Ishikawa (cell line): ENCODE measurements at regions not wholly inside any gene's neighbourhood (a gene's known extent, or its start where the extent isn't known, plus 50 kb on each side); places are given as distances from the start of the nearest gene placed in this dataset.

Experiments used
- CEBPB ChIP-seq: IDR thresholded peaks from 2 replicates; pipeline ENCODE4 v1.6.1; 2012
- CREB1 ChIP-seq: IDR thresholded peaks from 2 replicates; pipeline ENCODE4 v1.6.1; 2012; ENCODE audit warnings: low read depth
- EGR1 ChIP-seq: IDR thresholded peaks from 2 replicates; pipeline ENCODE4 v1.6.1; 2012
- EP300 ChIP-seq: IDR thresholded peaks from 2 replicates; pipeline ENCODE4 v1.6.1; 2012; ENCODE audit warnings: borderline replicate concordance
- FOXM1 ChIP-seq: IDR thresholded peaks from 2 replicates; pipeline ENCODE4 v1.6.1; 2012; ENCODE audit warnings: low read depth, borderline replicate concordance
- NFIC ChIP-seq: IDR thresholded peaks from 2 replicates; pipeline ENCODE4 v1.6.1; 2012
- RAD21 ChIP-seq: IDR thresholded peaks from 2 replicates; pipeline ENCODE4 v1.6.1; 2012; ENCODE audit warnings: low read depth
- TAF1 ChIP-seq: IDR thresholded peaks from 2 replicates; pipeline ENCODE4 v1.6.1; 2012; ENCODE audit warnings: low read depth, mild to moderate bottlenecking
- TCF12 ChIP-seq: IDR thresholded peaks from 2 replicates; pipeline ENCODE4 v1.6.1; 2012; ENCODE audit warnings: low read depth
- TEAD4 ChIP-seq: IDR thresholded peaks from 2 replicates; pipeline ENCODE4 v1.6.1; 2012
- YY1 ChIP-seq: IDR thresholded peaks from 2 replicates; pipeline ENCODE4 v1.6.1; 2012; ENCODE audit warnings: low read depth
- ZBTB7A ChIP-seq: IDR thresholded peaks from 2 replicates; pipeline ENCODE4 v1.6.1; 2012; ENCODE audit warnings: low read depth
- TF ChIP-seq, protein P1 (sequence below): IDR thresholded peaks from 2 replicates; pipeline ENCODE4 v1.6.1; 2012; ENCODE audit warnings: low read depth, mild to moderate bottlenecking
- TF ChIP-seq, protein P2 (sequence below): IDR thresholded peaks from 2 replicates; pipeline ENCODE4 v1.6.1; 2012
- TF ChIP-seq, protein P3 (sequence below): IDR thresholded peaks from 2 replicates; pipeline ENCODE4 v1.6.1; 2012

DNA sequence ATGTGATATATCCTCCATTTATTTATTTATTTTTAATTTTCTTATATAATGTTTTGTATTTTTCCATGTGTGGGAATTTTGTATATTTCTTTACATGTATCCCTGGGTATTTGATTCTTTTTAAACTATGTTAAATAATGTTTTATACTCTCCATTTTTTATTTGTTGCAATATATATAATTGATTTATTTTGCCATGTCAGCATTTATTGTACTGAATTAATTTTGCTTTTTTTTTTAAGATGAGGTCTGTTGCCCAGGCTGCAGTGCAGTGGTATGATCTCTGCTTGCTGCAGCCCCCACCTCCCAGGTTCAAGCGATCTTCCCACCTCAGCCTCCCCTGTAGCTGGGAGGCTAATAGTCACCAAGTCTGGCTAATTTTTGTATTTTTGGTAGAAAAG, 187.4 kb downstream of the CDC14C start:
- no peak for TF ChIP-seq CREB1

DNA sequence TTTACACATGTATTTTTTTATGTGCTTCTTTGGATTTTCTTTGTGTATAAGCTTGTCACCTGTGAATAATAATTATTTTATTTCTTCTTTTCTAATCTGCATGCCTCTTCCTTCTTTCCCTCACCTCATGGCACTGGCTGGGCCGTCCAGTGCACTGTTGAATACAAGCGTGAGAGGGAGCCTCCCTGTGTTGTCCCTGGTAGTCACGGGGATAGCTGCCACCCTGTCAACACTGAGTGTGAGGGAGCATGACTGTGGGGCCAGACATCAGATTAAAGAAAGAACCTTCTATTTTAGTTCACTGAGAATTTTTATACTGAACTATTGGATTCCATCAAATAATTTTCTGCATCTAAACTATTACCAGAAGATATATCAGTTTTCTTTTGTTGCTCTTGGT, 187.9 kb downstream of the CDC14C start:
- TF ChIP-seq TAF1 (no peak), YY1 (no peak), TCF12 (no peak), RAD21 (no peak), CEBPB (no peak), FOXM1 (no peak), EGR1 (no peak), TEAD4 (no peak), NFIC (no peak), ZBTB7A (no peak), EP300 (no peak), CREB1 (no peak)
- TF ChIP-seq, protein P1, sequence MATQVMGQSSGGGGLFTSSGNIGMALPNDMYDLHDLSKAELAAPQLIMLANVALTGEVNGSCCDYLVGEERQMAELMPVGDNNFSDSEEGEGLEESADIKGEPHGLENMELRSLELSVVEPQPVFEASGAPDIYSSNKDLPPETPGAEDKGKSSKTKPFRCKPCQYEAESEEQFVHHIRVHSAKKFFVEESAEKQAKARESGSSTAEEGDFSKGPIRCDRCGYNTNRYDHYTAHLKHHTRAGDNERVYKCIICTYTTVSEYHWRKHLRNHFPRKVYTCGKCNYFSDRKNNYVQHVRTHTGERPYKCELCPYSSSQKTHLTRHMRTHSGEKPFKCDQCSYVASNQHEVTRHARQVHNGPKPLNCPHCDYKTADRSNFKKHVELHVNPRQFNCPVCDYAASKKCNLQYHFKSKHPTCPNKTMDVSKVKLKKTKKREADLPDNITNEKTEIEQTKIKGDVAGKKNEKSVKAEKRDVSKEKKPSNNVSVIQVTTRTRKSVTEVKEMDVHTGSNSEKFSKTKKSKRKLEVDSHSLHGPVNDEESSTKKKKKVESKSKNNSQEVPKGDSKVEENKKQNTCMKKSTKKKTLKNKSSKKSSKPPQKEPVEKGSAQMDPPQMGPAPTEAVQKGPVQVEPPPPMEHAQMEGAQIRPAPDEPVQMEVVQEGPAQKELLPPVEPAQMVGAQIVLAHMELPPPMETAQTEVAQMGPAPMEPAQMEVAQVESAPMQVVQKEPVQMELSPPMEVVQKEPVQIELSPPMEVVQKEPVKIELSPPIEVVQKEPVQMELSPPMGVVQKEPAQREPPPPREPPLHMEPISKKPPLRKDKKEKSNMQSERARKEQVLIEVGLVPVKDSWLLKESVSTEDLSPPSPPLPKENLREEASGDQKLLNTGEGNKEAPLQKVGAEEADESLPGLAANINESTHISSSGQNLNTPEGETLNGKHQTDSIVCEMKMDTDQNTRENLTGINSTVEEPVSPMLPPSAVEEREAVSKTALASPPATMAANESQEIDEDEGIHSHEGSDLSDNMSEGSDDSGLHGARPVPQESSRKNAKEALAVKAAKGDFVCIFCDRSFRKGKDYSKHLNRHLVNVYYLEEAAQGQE: no peak
- TF ChIP-seq, protein P2, sequence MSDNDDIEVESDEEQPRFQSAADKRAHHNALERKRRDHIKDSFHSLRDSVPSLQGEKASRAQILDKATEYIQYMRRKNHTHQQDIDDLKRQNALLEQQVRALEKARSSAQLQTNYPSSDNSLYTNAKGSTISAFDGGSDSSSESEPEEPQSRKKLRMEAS: no peak
- TF ChIP-seq, protein P3, sequence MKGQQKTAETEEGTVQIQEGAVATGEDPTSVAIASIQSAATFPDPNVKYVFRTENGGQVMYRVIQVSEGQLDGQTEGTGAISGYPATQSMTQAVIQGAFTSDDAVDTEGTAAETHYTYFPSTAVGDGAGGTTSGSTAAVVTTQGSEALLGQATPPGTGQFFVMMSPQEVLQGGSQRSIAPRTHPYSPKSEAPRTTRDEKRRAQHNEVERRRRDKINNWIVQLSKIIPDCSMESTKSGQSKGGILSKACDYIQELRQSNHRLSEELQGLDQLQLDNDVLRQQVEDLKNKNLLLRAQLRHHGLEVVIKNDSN: no peak

DNA sequence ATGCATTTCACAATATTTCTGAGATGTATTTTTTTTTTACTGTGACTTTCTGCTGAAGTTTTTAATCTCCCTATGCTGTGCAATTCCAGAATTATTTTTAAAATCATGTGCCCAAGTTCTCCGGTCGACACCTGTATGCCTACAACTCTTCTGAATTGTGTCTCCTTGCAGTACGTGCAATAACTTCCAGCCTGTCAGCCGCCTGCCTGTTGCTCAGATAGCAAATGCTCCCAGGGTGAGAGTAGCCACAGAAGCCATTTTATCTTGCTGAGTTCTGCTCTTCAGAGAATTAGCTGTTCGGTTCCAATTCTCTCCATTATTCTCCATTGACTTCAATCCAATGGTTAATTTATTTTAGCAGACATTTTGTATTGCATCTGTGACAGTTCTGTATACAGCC, 188.3 kb downstream of the CDC14C start:
- no peak for TF ChIP-seq EGR1
- TF ChIP-seq, protein P2: no peak
- TF ChIP-seq TAF1: no peak
- no peak for TF ChIP-seq TEAD4
- no peak for TF ChIP-seq RAD21
- no peak for TF ChIP-seq CREB1
- TF ChIP-seq CEBPB: no peak
- TF ChIP-seq EP300: no peak

DNA sequence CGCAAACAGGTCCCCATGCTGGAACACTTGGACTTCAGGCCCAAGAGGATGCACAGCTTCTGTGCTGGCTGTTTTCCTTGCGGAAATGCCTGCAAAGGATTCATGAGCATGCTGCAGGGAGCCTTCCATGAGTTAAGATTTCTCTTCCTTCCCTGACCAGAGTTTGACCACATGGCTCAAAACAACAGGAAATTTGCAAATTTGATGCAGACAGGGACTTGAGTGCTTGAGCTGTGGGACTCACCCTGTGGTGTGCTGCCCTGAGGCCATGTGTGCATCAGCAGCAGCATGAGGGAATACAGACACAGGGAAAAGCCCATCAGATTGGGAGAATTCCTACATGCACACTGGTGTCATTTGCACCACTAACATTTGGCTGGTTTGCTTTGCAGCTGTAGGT, 195.4 kb downstream of the CDC14C start:
- TF ChIP-seq CREB1 (no peak), ZBTB7A (no peak), YY1 (no peak)

DNA sequence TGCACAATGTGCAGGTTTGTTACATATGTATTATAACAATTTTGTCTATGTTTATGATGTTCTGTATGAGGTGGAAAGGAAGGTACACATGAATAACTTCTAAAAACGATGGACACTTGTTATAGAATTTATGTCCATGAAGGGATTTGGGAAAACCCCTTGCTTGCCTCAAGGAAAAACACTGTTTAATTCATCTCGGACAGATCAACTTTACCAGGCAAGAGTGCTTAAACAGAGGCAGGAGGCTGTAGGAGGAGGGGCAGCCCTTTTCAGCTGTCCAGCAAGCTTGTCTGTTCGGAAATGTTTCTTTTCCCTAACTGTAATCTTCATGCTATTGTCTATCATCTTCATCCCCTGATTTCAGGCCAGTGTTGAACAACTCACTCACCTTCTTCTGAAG, 200.9 kb downstream of the CDC14C start:
- TF ChIP-seq NFIC: no peak
- no peak for TF ChIP-seq CREB1
- no peak for TF ChIP-seq ZBTB7A
- no peak for TF ChIP-seq FOXM1
- TF ChIP-seq, protein P3: no peak
- no peak for TF ChIP-seq TEAD4
- no peak for TF ChIP-seq EGR1
- no peak for TF ChIP-seq EP300
- no peak for TF ChIP-seq YY1
- TF ChIP-seq, protein P1: no peak
- TF ChIP-seq, protein P2: no peak
- TF ChIP-seq RAD21: no peak
- TF ChIP-seq TCF12: no peak
- TF ChIP-seq CEBPB: no peak
- no peak for TF ChIP-seq TAF1

DNA sequence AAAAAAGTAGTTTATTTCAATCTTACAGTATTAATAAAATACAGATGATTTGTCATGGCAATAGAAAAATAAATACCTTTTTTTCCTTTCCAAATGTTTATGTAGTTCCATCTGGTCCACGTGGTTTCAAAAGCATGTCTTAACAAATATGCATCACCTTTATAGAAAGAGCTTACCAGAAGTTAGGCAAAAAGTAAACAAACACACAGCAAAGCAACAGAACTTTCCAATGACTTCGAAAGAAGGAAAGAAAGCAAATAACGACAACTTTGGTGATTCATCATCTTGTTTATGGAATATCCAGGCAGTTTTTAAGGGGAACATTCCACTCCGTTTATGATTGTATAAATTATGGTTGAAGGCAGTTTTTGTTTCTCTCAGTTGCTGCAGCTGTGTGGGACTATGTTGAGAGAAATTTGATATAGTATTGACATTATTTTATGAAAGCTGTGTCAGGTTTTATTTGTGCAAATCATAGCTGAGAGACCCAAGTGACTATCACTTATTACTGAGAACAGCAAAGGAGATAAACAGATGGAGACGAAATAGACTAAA, 203.1 kb downstream of the CDC14C start:
- TF ChIP-seq YY1 (no peak), EP300 (no peak), FOXM1 (no peak), CEBPB (no peak), EGR1 (no peak)
